ENCODE measurements at regions not wholly inside any gene's neighbourhood (a gene's known extent, or its start where the extent isn't known, plus 50 kb on each side); places are given as distances from the start of the nearest gene placed in this dataset.

GRCh38 chr20:10805764-10806163, 132.0 kb upstream of the JAG1 start:
- TF ChIP-seq GABPA (IDR thresholded peaks at IDR 0.05; ENCODE audit: low read depth), result no peak
- TF ChIP-seq EZH2phosphoT487 (IDR thresholded peaks at IDR 0.05; ENCODE audit: borderline replicate concordance, low read depth), result no peak
- TF ChIP-seq MEF2A (IDR thresholded peaks at IDR 0.05; ENCODE audit: borderline replicate concordance, low read depth), result no peak
- TF ChIP-seq FOXJ3 (CRISPR knock-in tag; IDR thresholded peaks at IDR 0.05), result no peak
- no peak for TF ChIP-seq CTCF (IDR thresholded peaks at IDR 0.05)
- TF ChIP-seq REST (IDR thresholded peaks at IDR 0.05; ENCODE audit: low read depth, low read length), result no peak
